Ectodermal cell (in vitro differentiated cells): ENCODE measurements at regions not wholly inside any gene's neighbourhood (a gene's known extent, or its start where the extent isn't known, plus 50 kb on each side); places are given as distances from the start of the nearest gene placed in this dataset.

Experiments used
- H3K27ac ChIP-seq: 2 replicates; pipeline ENCODE4 v1.7.0; 2013; ENCODE audit warnings: mild to moderate bottlenecking, low read depth, low read length; ENCODE audit not compliant: insufficient read depth, poor library complexity, severe bottlenecking
- H3K27me3 ChIP-seq: 2 replicates; pipeline ENCODE4 v1.7.0; 2013; ENCODE audit warnings: mild to moderate bottlenecking, low read length; ENCODE audit not compliant: insufficient read depth, control insufficient read depth, poor library complexity, severe bottlenecking
- H3K36me3 ChIP-seq: one replicate; pipeline ENCODE4 v1.7.0; 2013; ENCODE audit warnings: low read length; ENCODE audit not compliant: control insufficient read depth, insufficient read depth
- H3K4me1 ChIP-seq: one replicate; pipeline ENCODE4 v1.7.0; 2013; ENCODE audit warnings: low read length; ENCODE audit not compliant: control insufficient read depth, insufficient read depth
- H3K4me3 ChIP-seq: 2 replicates; pipeline ENCODE4 v1.7.0; 2013; ENCODE audit warnings: low read depth, low read length, control low read depth; ENCODE audit not compliant: insufficient read depth
- H3K9me3 ChIP-seq: 2 replicates; pipeline ENCODE4 v1.7.0; 2013; ENCODE audit warnings: mild to moderate bottlenecking, low read length, moderate library complexity; ENCODE audit not compliant: control insufficient read depth
- WGBS, 2 experiments: methylation state at CpG; one replicate each; pipeline ENCODE4 v1.1.7; 2013; ENCODE audit warnings: missing lambda C conversion rate in 2 of 2; 5-methylcytosine and 5-hydroxymethylcytosine counted together

- 85 to 92% methylated on average over 3 of the region's 3 CpGs for WGBS, 2 experiments
- no peaks in the 10 kb centered on the region for H3K36me3 ChIP-seq
- H3K4me1 ChIP-seq, result no peaks in the 10 kb centered on the region
- no peak overlapping the region for H3K27ac ChIP-seq
- H3K27me3 ChIP-seq, result no peaks in the 10 kb centered on the region
- no peaks in the 10 kb centered on the region for H3K9me3 ChIP-seq
- no peak overlapping the region for H3K4me3 ChIP-seq
Measured at GRCh38 chr7:131792311-131792710, 235.9 kb upstream of the PODXL start.

DNA sequence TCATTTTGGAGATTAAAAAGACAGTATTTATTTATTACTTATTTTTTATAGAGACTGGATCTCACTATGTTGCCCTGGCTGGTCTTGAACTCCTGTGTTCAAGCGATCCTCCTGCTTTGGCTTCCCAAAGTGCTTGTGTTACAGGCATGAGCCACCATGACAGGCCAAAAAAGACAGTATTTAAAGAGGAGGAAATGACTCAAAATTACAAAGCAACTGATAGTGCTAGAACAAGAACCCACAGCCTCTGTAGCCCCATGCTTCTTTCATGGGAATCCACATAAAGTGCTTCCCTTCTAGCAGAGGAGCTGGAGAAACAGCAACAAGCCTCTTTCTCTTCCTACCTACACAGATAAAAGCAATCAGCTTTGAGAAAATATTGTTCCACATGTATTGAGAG is 230.7 kb upstream of the PODXL start:
- no peaks in the 10 kb centered on the region for H3K27me3 ChIP-seq
- 86 to 93% methylated on average over 1 of the region's 1 CpG for WGBS, 2 experiments
- no peak overlapping the region for H3K4me3 ChIP-seq
- H3K9me3 ChIP-seq, result no peaks in the 10 kb centered on the region
- H3K4me1 ChIP-seq, result no peaks in the 10 kb centered on the region
- H3K36me3 ChIP-seq, result no peaks in the 10 kb centered on the region
- H3K27ac ChIP-seq, result no peak overlapping the region

DNA sequence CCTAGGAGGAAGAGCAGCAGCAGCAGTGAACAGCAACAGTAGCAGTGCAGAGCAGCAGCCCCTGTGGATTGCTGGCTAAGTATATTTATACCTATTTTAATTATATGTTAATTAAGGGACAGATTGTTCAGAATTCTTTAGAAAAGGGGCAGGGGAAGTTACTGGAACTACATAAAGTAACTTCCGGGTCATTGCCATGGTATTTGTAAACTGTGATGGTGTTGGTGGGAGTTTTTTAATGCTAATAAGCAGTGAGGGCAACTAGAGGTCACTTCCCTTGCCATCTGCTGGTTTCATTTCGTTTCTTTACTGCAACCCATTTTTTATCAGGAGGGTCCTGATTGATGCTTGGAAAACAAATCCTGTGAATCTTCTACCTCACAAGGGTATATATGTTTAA is 229.8 kb upstream of the PODXL start:
- Histone ChIP-seq H3K4me1 (no peaks in the 10 kb centered on the region), H3K4me3 (no peak overlapping the region), H3K36me3 (no peaks in the 10 kb centered on the region), H3K27me3 (no peaks in the 10 kb centered on the region), H3K9me3 (no peaks in the 10 kb centered on the region), H3K27ac (no peak overlapping the region)
- 93 to 98% methylated on average over 2 of the region's 2 CpGs for WGBS, 2 experiments

GRCh38 chr7:131778601-131779000 is 222.2 kb upstream of the PODXL start:
- no peak overlapping the region for H3K4me3 ChIP-seq
- no peaks in the 10 kb centered on the region for H3K36me3 ChIP-seq
- H3K9me3 ChIP-seq, result no peaks in the 10 kb centered on the region
- H3K27me3 ChIP-seq, result no peaks in the 10 kb centered on the region
- H3K4me1 ChIP-seq, result no peaks in the 10 kb centered on the region
- 94 to 95% methylated on average over 2 of the region's 2 CpGs for WGBS, 2 experiments
- no peak overlapping the region for H3K27ac ChIP-seq

DNA sequence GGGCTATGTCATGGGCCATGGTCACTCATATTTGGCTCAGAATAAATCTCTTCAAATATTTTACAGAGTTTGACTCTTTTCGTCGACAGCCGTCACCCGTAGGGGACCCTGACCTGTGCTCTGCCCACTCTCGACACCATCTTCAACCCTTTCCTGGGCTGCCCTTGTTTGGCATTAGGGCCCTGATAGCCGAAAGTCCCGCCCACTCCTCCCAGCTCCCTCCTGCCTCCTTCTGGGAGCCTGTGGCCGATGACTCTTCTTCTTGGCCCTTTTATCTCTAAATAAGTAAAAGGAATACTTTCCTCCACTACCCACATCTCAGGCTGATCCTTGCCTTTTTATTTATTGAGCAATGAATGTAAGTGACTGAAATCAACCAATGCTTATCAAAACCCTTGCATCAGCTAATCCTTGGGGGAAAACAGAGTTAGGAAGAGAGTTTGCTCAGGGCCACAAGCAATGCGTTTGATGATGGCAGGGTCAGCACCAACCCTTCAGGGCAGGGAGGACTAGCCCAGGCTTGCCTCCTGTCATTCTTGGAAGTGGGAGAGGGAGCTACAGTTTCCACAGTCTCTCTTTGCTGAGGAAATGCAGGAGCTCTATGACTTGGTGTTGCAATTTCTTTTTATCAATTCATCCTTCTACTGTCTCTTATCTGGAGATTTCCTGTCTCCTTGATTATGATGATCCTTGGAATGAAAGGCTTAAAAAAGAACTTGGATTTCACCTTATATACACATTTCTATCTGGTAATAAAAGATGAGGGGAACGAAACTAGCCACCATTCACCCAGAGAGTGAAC is 218.2 kb upstream of the PODXL start:
- Histone ChIP-seq H3K27ac (no peak overlapping the region), H3K4me1 (no peaks in the 10 kb centered on the region), H3K9me3 (no peaks in the 10 kb centered on the region), H3K27me3 (no peaks in the 10 kb centered on the region), H3K36me3 (no peaks in the 10 kb centered on the region), H3K4me3 (no peak overlapping the region)
- 92% methylated on average over 10 of the region's 10 CpGs for WGBS, 2 experiments

DNA sequence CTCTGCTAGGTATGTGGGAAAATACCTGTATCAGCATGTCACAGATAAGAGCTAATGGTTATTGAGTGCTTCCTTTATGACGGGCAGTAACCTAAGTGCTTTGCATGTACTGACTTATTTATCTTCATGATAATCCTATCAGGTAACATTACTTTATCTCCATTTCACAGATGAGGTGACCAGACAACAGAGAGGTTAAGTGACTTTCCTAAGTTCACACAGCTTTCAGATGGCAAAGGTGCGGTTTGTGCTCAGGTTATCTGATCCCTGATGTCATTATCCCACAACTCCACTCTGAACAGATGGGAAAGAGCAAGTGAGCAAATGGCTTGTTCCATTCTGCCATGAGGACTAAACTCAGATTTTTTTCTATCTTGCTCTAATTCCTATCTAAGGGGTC is 217.0 kb upstream of the PODXL start:
- Histone ChIP-seq H3K27me3 (no peaks in the 10 kb centered on the region), H3K4me1 (no peaks in the 10 kb centered on the region), H3K4me3 (no peak overlapping the region), H3K9me3 (no peaks in the 10 kb centered on the region), H3K27ac (no peak overlapping the region), H3K36me3 (no peaks in the 10 kb centered on the region)
- WGBS, 2 experiments, result 89 to 98% methylated on average over 2 of the region's 2 CpGs

DNA sequence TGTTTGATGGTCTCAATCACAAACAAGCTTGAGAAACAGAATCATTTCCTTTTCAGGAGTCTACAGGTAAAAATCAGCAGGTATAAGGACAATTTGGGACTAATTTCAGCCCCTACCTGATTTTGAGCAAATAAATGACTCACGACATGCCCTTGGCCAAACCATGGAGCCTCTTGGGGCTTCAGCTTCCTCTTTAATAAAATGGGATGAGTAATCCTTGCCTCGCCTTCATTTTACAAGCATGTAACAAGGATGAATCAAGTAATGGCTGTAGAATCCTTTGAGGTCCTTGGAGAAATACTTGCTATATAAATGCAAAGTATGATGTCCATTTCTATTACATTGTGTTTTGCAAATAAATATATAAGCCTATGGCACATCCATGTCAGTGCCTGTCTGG is 212.8 kb upstream of the PODXL start:
- Histone ChIP-seq H3K27ac (no peak overlapping the region), H3K36me3 (no peaks in the 10 kb centered on the region), H3K9me3 (no peaks in the 10 kb centered on the region), H3K4me3 (no peak overlapping the region), H3K27me3 (no peaks in the 10 kb centered on the region), H3K4me1 (peaks cover 11% of the 10 kb centered on the region)
- 90 to 94% methylated on average over 2 of the region's 2 CpGs for WGBS, 2 experiments

GRCh38 chr7:131767591-131767990 is 211.2 kb upstream of the PODXL start:
- 93 to 99% methylated on average over 5 of the region's 5 CpGs for WGBS, 2 experiments
- Histone ChIP-seq H3K4me3 (no peak overlapping the region), H3K27ac (no peak overlapping the region), H3K36me3 (no peaks in the 10 kb centered on the region), H3K4me1 (peaks cover 11% of the 10 kb centered on the region), H3K9me3 (no peaks in the 10 kb centered on the region), H3K27me3 (no peaks in the 10 kb centered on the region)

GRCh38 chr7:131765575-131765974 is 209.1 kb upstream of the PODXL start:
- H3K4me1 ChIP-seq, result peaks cover 11% of the 10 kb centered on the region
- no peaks in the 10 kb centered on the region for H3K27me3 ChIP-seq
- H3K9me3 ChIP-seq, result no peaks in the 10 kb centered on the region
- H3K27ac ChIP-seq, result no peak overlapping the region
- H3K4me3 ChIP-seq, result no peak overlapping the region
- WGBS, 2 experiments, result 73 to 78% methylated on average over 2 of the region's 2 CpGs
- no peaks in the 10 kb centered on the region for H3K36me3 ChIP-seq

- 90 to 96% methylated on average over 13 of the region's 13 CpGs for WGBS, 2 experiments
- no peaks in the 10 kb centered on the region for H3K27me3 ChIP-seq
- no peaks in the 10 kb centered on the region for H3K9me3 ChIP-seq
Measured at GRCh38 chr7:131764143-131764775, 207.8 kb upstream of the PODXL start.

More at GRCh38 chr7:131764143-131764775, 207.8 kb upstream of the PODXL start:
- no peak overlapping the region for H3K27ac ChIP-seq
- H3K4me1 ChIP-seq, result peaks cover 11% of the 10 kb centered on the region
- H3K36me3 ChIP-seq, result no peaks in the 10 kb centered on the region
- no peak overlapping the region for H3K4me3 ChIP-seq
